ENCODE measurements at regions not wholly inside any gene's neighbourhood (a gene's known extent, or its start where the extent isn't known, plus 50 kb on each side); places are given as distances from the start of the nearest gene placed in this dataset.

DNA sequence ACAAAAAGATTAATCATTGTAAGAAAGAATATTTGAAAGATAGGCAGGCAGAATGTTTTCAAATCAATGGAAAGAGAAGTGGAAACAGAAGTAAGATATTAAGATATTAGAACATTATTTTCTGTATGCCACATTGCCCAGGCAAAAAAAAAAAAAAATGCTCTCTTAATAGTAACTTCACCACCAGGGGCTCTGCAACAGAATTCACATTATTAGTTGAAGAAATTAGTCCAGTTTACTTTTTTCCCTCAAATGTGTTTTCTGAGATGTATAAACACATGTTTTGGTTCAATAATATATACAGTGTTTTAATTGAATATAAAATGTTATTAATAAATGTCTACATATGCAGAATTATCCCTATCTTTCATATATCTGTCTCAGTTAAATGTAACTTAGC, 78.0 kb upstream of the ADAD1 start:
- TF ChIP-seq, protein P1, sequence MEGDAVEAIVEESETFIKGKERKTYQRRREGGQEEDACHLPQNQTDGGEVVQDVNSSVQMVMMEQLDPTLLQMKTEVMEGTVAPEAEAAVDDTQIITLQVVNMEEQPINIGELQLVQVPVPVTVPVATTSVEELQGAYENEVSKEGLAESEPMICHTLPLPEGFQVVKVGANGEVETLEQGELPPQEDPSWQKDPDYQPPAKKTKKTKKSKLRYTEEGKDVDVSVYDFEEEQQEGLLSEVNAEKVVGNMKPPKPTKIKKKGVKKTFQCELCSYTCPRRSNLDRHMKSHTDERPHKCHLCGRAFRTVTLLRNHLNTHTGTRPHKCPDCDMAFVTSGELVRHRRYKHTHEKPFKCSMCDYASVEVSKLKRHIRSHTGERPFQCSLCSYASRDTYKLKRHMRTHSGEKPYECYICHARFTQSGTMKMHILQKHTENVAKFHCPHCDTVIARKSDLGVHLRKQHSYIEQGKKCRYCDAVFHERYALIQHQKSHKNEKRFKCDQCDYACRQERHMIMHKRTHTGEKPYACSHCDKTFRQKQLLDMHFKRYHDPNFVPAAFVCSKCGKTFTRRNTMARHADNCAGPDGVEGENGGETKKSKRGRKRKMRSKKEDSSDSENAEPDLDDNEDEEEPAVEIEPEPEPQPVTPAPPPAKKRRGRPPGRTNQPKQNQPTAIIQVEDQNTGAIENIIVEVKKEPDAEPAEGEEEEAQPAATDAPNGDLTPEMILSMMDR (conservative IDR thresholded peaks at IDR 0.05): peak; percentile 50

DNA sequence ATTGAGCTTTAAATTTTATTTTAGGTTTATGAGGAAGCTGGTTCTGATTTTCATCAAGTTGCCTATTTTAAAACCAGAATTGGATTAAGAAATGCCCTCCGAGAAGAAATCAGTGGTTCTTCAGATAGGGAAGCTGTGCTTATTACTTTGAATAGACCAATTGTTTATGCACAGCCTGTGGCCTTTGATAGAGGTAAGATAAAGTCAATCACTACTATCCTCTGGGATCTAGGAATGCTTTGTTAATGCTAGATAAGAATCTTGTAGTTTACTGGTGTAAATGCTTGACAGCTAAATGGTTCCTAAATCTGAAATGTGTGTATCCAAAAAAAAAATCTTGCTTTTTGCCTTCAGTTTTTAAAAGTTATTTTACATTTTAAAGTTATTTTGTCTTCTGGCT, 73.0 kb upstream of the ADAD1 start:
- H3K27ac ChIP-seq: no peak overlapping the region
- TF ChIP-seq, protein P1 (conservative IDR thresholded peaks at IDR 0.05): no peak

More for the DNA sequence above, 78.0 kb upstream of the ADAD1 start:
- H3K27ac ChIP-seq: no peak overlapping the region

DNA sequence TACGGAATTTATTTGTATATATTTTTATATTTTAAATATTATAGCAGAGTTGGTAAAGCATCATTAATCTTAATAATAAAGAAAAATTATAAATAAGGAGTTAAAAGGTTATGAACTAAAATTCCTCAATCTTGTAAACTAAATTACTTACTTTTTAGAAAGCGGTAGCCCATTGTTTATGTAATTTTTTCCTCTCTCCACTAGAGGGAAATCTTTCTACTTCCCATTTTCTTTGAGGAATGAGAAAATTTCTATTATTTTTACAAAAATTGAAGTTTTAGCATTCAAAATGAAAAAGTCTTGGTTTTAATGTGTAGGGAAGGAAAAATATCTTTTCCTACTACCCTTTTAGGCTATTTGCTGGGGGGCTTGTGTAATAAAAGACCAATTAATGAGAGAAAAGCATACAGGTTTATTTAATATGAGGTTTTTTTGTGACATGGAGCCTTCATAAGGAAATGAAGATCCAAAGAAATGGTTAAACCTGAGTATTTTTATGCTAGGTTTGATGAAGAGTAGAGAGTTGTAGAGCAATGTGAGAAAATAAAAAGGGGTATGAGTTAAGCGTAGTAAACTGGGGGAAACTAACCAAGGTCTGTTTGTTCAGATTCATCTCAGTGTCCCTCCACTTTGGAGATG, 68.7 kb upstream of the ADAD1 start:
- TF ChIP-seq, protein P1 (conservative IDR thresholded peaks at IDR 0.05): peak; percentile 68
- no peak overlapping the region for H3K27ac ChIP-seq

DNA sequence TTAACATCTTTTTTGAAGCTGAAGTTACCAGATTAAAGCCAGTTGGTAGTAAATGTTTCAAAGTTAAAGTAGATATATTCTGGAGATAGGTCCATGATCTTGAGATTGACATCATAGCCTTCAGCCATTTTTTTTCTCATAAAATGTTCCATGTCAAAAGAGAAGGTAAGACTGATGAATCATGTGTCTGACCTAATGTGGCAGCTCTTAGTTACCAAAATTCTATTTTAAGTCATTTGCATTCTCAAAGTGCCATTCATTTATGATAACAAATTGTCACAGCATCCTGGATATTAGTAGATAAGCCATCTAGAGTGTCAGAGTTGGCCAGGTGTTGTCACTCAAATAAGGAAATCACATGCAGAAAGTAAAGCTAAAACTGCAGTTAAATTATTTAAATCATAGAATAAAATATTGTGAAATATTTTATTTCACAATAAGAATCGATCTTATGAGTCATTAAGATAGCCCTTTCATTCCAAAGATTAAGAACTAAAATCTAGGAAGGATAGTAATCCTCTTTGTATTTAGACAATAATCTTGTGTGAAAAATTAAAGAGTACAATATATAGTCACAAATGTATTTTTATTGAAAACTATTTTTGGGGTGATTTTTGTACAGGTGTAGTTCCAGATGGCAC, 65.7 kb upstream of the ADAD1 start:
- TF ChIP-seq, protein P1 (conservative IDR thresholded peaks at IDR 0.05): no peak

DNA sequence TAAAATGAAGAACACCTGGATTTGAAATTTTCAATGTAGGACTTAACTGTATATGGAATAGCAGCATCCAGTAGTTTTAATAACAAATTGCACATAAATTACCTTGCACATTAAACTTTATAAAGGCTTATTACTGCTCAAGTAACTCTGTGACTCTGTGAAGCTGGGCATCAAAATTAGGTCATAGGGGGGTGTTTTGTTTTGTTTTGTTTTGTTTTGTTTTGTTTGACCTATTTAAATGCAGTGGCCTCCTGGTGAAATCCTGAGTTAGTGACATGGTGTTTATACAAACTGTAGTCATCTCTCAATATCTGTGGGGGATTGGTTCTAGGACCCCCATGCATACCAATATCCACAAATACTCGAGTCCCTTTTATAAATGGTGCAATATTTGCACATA, 51.9 kb upstream of the ADAD1 start:
- no peak overlapping the region for H3K27ac ChIP-seq
- TF ChIP-seq, protein P1 (conservative IDR thresholded peaks at IDR 0.05): no peak

More for the DNA sequence above, 65.7 kb upstream of the ADAD1 start:
- no peak overlapping the region for H3K27ac ChIP-seq

DNA sequence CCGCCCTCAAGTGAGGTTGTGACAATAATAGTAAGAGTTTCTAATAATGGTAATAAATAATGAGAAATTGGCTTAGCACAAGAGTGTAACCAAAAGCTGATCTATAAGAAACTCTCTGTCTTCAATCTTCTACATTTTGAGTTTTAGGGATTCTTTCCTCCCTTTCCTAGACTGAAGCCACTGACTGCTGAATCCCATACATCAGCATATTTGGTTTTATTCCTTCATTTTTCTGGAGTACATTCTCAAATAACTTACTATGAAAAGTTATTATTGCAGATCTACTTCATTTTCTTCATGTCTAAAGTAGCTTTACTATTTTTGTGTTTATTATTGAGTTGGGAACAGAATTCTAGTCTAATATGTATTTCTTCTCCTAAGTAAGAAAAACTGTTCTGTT, 49.9 kb upstream of the ADAD1 start:
- TF ChIP-seq, protein P1 (conservative IDR thresholded peaks at IDR 0.05): no peak
- no peak overlapping the region for H3K27ac ChIP-seq
